KMS-11 (cell line): ENCODE measurements at regions not wholly inside any gene's neighbourhood (a gene's known extent, or its start where the extent isn't known, plus 50 kb on each side); places are given as distances from the start of the nearest gene placed in this dataset.
"Not testable (repeated sequence)": the region's sequence is repeated elsewhere in the genome, so short reads cannot be mapped to it uniquely, and the experiment has no call there.

Experiments used
- H2AFZ ChIP-seq: fragments of 200-600 bp; sonication (generic); 2 replicates; pipeline ENCODE4 v1.6.1; 2016; ENCODE audit warnings: antibody characterized with exemption, mixed run types, low read depth
- H3K27ac ChIP-seq: fragments of 200-600 bp; sonication (generic); 2 replicates; pipeline ENCODE4 v1.6.1; 2016; ENCODE audit warnings: mild to moderate bottlenecking, mixed run types
- H3K27me3 ChIP-seq: fragments of 200-600 bp; sonication (generic); 2 replicates; pipeline ENCODE4 v1.6.1; 2017; ENCODE audit warnings: mild to moderate bottlenecking, low read depth, mixed run types, moderate library complexity; ENCODE audit not compliant: insufficient read depth
- H3K36me3 ChIP-seq: fragments of 200-600 bp; sonication (generic); 2 replicates; pipeline ENCODE4 v1.6.1; 2017; ENCODE audit warnings: mild to moderate bottlenecking, mixed run types; ENCODE audit not compliant: insufficient read depth
- H3K4me1 ChIP-seq: fragments of 200-600 bp; sonication (generic); 2 replicates; pipeline ENCODE4 v1.6.1; 2016; ENCODE audit warnings: mild to moderate bottlenecking, low read depth, mixed run types; ENCODE audit not compliant: poor library complexity, severe bottlenecking
- H3K4me2 ChIP-seq: fragments of 200-600 bp; sonication (generic); 2 replicates; pipeline ENCODE4 v1.7.0; 2016; ENCODE audit warnings: mild to moderate bottlenecking, mixed run types
- H3K4me3 ChIP-seq: fragments of 200-600 bp; sonication (generic); IDR thresholded peaks from 2 replicates; pipeline ENCODE4 v1.6.1; 2017; ENCODE audit warnings: low read depth, low read length, mixed read lengths; ENCODE audit not compliant: insufficient read depth
- H3K79me2 ChIP-seq: fragments of 200-600 bp; sonication (generic); 2 replicates; pipeline ENCODE4 v1.6.1; 2016; ENCODE audit warnings: low read depth, mixed run types; ENCODE audit not compliant: insufficient read depth
- H3K9ac ChIP-seq: fragments of 200-600 bp; sonication (generic); 2 replicates; pipeline ENCODE4 v1.6.1; 2016; ENCODE audit warnings: mild to moderate bottlenecking, mixed run types
- H4K20me1 ChIP-seq: fragments of 200-600 bp; sonication (generic); 2 replicates; pipeline ENCODE4 v1.6.1; 2016; ENCODE audit warnings: mild to moderate bottlenecking, mixed run types; ENCODE audit not compliant: insufficient read depth
- TF ChIP-seq, protein P1 (sequence below): fragments of 200-600 bp; sonication (generic); conservative IDR thresholded peaks from 2 replicates; pipeline ENCODE4 v1.6.1; 2017; ENCODE audit warnings: low read depth, mild to moderate bottlenecking, antibody characterized with exemption, low read length, moderate library complexity, mixed read lengths

DNA sequence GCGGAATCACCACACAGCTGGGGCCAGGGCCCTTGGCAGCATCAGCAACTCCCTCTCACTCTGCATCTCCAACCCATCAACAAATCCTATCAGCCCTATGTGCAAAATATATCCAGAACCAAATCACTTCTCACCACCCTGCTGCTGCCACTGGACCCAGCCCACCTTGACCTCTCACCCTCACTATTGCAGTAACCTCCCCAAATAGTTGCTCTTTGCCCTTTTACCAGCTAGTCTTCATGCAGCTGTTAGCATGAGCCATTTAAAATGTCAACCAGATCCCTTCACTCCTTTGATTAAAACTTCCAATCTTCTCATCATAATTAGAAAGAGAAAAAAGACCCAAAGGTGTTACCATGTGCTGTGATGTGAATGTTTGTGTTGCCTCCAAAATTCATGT lies 155.7 kb upstream of the IRF2BP2 start:
- Histone ChIP-seq H3K27ac (no peak overlapping the region), H3K79me2 (no peaks in the 10 kb centered on the region), H4K20me1 (no peaks in the 10 kb centered on the region), H3K36me3 (no peaks in the 10 kb centered on the region), H3K4me2 (no peak overlapping the region), H2AFZ (no peak overlapping the region), H3K4me3 (no peak overlapping the region), H3K9ac (no peak overlapping the region), H3K4me1 (peaks cover 4% of the 10 kb centered on the region), H3K27me3 (no peaks in the 10 kb centered on the region)
- TF ChIP-seq, protein P1, sequence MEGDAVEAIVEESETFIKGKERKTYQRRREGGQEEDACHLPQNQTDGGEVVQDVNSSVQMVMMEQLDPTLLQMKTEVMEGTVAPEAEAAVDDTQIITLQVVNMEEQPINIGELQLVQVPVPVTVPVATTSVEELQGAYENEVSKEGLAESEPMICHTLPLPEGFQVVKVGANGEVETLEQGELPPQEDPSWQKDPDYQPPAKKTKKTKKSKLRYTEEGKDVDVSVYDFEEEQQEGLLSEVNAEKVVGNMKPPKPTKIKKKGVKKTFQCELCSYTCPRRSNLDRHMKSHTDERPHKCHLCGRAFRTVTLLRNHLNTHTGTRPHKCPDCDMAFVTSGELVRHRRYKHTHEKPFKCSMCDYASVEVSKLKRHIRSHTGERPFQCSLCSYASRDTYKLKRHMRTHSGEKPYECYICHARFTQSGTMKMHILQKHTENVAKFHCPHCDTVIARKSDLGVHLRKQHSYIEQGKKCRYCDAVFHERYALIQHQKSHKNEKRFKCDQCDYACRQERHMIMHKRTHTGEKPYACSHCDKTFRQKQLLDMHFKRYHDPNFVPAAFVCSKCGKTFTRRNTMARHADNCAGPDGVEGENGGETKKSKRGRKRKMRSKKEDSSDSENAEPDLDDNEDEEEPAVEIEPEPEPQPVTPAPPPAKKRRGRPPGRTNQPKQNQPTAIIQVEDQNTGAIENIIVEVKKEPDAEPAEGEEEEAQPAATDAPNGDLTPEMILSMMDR = no peak

- Histone ChIP-seq H2AFZ (no peak overlapping the region), H3K27me3 (no peaks in the 10 kb centered on the region), H4K20me1 (no peaks in the 10 kb centered on the region), H3K9ac (no peak overlapping the region), H3K79me2 (no peaks in the 10 kb centered on the region), H3K4me3 (no peak overlapping the region), H3K4me1 (no peaks in the 10 kb centered on the region), H3K27ac (no peak overlapping the region), H3K4me2 (no peak overlapping the region), H3K36me3 (no peaks in the 10 kb centered on the region)
- TF ChIP-seq, protein P1 = no peak
These were observed 155.2 kb upstream of the IRF2BP2 start for GRCh38 chr1:234765181-234765580.

DNA sequence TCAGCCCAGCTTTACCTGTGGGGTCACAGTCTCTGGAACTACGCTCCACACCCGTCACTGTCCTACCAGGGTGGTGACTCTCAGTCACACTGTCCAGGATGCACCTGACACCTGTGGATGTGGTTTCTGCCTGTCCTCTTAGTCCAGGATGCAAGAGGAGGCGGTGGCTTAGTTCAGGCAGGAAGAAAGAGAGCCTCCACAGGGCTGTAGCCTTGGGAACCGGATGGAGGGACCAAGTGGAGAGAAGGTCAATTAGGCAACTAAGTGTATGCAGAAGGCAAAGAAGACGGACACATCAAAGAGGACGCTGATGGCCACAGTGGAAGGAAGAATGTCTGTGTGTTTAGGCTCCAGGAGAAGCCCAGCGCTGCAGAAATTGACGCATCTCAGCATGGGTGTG lies 153.9 kb upstream of the IRF2BP2 start:
- Histone ChIP-seq H3K27me3 (no peaks in the 10 kb centered on the region), H4K20me1 (no peaks in the 10 kb centered on the region), H3K4me3 (no peak overlapping the region), H3K79me2 (no peaks in the 10 kb centered on the region), H3K36me3 (no peaks in the 10 kb centered on the region), H3K4me1 (no peaks in the 10 kb centered on the region), H3K4me2 (no peak overlapping the region), H3K27ac (no peak overlapping the region), H2AFZ (no peak overlapping the region), H3K9ac (no peak overlapping the region)
- TF ChIP-seq, protein P1 = no peak

GRCh38 chr1:234763367-234763766 lies 153.4 kb upstream of the IRF2BP2 start:
- Histone ChIP-seq H3K4me1 (no peaks in the 10 kb centered on the region), H3K9ac (no peak overlapping the region), H3K4me2 (no peak overlapping the region), H2AFZ (no peak overlapping the region), H3K27me3 (no peaks in the 10 kb centered on the region), H3K4me3 (no peak overlapping the region), H4K20me1 (no peaks in the 10 kb centered on the region), H3K79me2 (no peaks in the 10 kb centered on the region), H3K36me3 (no peaks in the 10 kb centered on the region), H3K27ac (no peak overlapping the region)
- TF ChIP-seq, protein P1 = no peak

GRCh38 chr1:234762127-234762526 lies 152.1 kb upstream of the IRF2BP2 start:
- not testable (repeated sequence) for H3K27ac ChIP-seq, H3K9ac ChIP-seq, H2AFZ ChIP-seq, H3K4me3 ChIP-seq, H3K4me2 ChIP-seq, H3K79me2 ChIP-seq, H3K27me3 ChIP-seq, H4K20me1 ChIP-seq, H3K4me1 ChIP-seq, H3K36me3 ChIP-seq
